Stimulated activated CD8-positive, alpha-beta memory T cell treated with anti-CD3 and anti-CD28 coated beads, Interleukin-15, amount 100 ng/mL, for 48 hours (primary cell): ENCODE measurements at regions not wholly inside any gene's neighbourhood (a gene's known extent, or its start where the extent isn't known, plus 50 kb on each side); places are given as distances from the start of the nearest gene placed in this dataset.

Source experiments
- DNase-seq, 2 donors: peaks; one replicate each; pipeline ENCODE4 v3.0.0-alpha.2; 2020; ENCODE audit warnings: low read depth in 2 of 2

DNA sequence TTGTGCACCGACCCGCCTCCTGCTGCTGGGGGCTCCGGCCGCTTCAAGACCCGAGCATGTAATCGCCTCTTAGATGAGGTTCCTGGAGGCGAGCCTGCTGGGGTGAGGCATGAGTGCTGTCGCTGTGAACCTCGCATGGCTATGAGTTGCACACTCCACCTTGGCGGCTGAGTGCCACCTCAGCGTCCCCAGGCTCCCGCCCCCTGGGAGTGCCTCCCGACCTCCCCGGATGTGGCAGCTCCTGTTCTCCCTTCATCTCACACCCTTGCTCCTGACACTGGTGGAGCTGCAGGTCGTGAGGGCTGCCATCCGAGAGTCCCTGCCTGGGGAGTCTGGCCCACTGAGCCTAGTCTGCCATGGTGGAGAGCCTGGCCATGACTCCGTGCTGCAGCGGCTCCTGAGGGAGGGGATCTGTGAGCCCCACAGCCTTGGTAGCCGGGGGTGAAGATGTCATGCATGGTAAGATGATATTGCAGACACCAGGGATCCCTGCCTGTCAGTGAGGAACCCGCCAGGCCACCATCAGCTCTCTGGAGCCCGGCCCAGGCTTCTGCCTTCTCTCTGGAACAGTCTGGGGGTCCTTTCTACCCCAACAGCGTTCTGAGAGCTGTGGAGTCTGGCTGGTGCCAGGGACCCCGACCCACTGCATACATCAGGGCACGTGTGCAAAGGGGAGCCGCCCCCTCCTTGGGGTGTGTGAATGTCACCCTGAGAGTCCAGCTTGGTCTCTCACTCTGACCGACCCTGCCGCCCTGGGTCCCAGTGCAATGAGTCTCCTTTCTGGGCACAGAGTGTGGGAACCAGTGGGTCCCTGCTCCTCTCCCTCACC, 61.6 kb upstream of the HS6ST1 start:
- no peak for DNase-seq

DNA sequence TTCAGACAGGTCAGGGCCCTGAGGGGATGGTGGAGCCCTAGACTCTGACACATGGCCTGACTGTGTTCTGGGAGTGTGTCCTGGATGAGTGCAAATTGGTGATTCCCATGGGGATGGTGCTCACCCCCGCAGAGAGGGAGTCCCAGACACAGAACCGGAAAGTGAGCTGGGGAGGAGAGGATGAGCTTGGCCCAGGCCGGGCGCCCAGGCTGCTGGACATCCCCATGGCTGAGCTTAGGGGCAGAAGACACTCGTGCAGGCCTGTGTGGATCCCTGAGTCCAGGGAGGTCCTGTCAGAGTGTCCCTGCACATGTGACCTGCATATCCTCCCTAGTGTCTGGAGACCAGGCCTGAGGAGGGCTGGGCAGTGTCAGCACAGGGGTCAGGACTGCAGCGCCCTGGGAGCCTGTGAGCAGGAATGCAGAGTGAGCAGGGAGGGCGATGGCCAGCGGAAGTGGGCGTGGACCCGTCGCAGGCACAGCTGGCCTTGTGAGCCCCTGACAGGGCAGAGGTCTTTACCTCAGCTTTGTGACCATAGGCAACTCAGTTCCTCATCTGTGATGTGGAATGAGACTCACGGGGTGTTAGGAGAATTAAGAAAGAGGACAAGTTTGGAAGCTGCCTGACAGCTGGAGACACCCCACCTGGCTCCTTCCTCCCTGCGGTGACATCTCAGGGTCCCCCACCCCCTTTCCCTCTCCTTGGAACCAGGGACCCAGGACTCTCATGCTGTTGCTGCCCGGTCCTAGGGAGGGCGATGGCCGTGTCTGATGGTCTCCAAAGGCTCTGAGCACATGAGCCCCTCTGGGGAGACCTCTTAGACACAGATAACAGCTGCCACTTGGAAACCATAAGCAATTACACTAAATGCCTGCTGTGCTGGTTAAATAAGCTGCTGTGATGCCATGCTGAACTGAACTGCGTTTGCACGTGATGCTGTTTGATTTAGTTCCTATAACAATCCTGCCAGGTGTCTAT, 62.6 kb upstream of the HS6ST1 start:
- no peak for DNase-seq

DNA sequence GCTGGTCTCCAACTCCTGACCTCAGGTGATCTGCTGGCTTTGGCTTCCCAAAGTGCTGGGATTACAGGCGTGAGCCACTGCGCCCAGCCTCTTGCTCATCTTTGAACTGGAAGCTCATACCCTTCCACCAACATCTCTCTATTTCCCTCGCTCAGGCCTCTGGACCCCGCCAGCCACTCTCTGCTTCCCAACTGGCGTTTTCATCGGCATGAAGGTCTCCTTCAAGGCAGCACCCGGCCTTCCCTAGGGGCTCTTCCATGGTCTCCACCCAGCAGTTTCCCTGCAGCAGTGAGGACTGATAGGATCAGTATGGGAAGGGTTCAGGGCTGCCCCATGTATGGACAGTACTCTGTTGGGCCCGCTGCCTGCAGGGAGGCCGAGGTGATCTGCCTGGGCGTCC, 65.8 kb upstream of the HS6ST1 start:
- no peak for DNase-seq

DNA sequence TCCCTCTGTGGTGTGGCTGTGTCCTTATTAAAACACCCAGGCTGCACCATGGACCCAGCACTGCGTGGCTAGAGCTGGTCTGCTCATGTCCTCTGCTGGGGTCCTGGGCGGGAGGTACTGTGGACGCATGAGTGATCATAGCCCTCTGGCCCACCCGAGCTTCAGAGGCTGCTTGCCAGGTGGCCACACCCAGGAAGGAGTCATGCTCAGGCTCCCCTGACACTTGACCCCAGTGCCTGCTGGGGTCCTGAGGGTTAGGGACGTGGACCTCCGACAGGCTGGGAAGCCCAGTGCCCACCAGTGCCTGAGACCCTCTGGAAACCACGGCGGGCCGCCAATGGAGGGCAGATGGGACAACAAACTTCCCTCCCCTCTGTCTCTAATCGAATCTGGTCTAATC, 66.3 kb upstream of the HS6ST1 start:
- DNase-seq = no peak

DNA sequence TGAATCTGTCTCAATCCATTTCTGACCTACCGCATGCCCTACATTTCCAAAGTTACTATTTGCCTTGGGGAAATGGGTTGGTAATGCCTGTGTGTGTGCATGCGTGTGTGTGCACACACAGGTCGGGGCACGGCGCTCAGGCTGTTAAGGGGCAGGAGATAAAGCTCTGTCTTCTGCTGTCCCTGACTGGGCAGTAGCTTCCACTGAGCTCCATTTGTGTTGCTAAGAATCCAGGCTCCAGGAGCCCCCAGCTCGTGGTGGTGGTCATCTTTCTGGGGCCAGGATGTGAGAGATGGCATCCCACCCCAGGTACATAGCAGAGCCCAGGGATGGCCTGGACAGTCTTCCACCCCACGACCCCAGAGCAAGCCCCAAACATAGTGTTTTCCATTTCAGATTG, 66.7 kb upstream of the HS6ST1 start:
- no peak for DNase-seq

DNA sequence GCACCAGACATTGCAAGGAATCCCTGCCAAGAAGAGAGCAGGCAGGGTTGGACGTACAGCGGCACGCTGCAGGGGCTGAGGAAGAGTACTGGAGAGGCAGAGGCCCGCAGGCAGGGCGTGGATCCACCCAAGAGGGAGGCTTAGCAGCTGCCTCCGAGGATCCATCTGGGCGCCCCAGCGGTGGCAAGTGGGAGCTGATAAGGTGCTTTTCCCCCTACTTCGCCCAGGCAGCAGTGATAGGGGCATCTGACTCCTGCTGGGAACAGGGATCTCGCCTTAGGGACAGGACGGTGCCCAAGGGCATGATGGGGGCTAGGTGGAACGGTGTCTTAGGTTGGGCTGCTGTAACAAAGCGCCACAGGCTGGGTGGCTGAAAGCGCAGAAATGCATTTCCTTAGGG, 67.4 kb upstream of the HS6ST1 start:
- DNase-seq = no peak

DNA sequence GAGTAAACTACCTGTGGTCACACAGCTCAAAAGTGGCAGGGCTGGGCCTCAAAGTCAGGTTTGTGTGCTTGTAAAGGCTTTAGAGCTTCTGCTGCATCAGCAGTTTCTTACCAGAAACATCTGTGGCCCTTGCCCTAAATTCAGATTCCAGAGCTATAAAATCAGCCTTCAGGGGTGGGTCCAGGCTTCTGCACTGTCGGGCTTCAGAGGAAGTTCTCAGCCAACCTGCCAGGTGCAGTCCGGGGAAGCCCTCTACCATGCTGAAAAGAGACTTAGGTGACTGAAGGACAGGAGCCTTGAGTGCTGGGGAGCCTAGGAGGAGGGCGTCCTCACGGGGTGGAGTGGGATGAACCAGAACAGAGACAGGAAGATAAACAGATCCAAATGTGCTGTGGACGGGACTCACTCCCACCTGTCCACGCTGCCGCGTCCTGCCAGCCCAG, 69.9 kb upstream of the HS6ST1 start:
- no peak for DNase-seq

DNA sequence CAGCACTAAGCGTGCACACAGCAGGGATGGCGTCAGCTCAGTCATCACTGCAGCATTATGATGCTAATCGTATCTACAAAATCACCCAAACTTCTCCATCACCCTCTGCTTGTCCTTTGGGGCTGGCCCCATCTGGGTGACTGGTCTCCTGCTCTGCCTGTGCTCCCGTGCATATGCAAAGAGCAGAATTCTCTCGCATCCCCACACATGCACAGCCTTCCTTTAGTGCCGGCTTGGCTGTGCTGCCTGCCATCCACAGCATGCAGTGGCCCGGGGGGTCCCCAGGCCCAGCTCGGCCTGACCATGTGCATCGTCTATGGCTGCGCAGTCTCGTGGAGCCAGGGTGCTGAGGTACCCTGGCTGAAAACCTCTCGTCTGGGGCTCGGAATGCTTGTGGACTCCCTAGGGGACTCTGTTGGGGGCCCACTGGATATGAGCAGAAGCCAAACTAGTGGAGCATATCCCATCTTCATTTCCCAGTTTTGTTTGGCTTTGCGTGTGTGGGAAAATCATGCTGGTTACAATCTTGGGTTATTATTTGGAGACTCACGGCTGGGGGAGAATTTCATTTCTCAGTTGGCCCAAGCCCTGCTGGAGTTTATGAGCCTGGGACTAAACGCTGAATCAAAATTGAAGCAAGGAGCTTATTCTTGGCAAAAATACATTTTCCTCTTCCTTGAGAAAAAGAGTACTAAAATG, 70.9 kb upstream of the HS6ST1 start:
- DNase-seq = no peak

DNA sequence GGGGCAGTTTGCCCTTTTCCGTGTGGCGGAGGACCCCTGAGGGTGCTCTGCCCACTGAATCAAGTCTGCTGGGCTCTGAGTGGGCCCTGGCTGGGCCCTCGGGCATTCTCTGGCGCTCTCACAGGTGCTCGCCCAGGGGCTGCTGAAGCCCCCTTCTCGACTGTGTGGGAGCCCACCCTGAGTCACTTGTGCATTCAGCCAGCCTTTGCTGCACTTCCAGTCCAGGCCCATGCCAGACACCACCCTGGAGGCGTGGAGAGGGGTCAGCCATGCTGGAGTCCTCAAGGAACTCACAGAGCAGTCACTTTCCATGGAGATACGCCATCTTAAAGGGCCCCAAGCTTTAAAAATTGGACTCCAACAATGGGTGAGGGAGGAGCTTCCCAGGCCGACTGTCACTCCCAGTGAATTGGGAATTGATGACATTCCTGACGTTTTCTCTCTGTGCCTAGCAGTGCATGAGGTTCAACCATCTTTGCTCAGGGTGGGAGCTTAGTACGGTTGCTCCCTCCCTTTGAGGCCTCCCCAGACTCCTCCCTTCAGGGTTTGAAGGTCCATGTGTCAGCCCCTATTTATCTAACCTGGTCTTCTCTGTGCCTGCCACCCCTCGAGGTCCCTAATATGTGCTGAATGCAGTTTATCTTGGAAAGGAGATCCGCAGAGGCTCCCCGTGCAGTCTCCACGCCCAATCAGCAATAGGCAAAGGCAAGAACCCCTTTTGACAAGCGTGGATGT, 71.8 kb upstream of the HS6ST1 start:
- DNase-seq = no peak

DNA sequence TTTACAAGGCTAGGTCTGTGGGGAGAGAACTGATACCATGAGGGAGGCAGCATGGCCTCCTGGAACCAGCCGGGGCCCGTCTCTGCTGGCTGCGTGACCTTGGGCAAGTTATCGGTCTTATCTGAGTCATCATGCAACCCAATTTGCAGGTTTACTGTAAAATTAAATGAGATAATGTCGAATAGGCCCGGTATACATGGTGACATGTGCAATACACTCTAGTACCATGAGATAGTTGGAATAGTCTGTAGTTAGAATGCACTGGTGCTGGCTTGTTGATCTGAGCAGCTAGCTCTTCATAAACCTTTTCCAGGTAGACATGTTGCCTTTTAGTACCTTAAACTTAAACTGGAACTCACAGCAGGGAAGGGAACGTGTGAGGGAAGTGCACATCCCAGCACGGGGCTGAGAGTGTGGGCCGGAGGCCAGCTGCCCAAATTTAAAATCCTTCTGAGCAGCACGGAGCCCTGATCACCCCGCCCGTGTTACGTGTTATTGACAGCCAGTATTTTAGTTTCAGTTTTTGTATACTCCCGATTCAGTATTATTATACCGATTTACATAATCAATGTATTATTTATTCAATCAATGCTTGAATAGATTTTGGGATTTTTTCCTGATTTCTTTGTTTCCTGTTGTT, 72.4 kb upstream of the HS6ST1 start:
- no peak for DNase-seq

DNA sequence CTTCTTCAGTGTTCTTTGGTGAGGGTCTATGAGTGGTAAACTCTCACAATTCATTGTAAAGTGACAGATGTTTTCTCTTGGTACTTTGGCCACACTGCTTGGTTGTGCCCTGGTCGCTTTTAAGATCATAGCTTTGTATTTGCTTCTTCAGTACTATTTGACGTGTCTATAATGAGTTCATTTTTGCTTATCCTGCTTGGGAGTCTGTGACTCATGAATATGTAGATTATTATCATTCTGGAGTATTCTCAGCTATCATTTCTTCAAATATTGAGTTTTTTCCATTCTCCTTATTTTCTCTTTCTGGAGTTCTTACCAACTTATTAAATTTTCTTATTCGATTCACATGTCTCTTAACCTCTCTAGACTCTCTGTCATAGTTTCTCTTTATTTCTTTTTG, 73.0 kb upstream of the HS6ST1 start:
- DNase-seq = no peak

DNA sequence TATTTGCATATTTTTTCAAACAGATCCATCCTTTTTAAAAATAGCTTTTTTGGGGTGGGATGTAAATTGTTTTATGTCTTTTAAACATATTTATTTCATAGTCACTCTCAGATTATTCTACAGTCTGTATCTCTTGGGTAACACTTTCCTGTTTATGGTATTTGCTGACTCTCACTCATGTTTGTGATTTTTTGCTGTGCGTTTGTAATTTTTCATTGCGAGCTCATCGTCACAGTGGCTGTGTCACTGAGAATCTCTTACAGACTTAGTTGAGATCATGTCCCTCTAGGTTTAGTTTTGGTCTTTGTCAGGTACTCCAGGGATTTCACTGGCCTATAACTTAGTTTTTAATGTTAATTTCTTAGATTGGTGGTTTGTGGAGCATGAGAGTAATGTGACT, 73.5 kb upstream of the HS6ST1 start:
- DNase-seq = no peak

DNA sequence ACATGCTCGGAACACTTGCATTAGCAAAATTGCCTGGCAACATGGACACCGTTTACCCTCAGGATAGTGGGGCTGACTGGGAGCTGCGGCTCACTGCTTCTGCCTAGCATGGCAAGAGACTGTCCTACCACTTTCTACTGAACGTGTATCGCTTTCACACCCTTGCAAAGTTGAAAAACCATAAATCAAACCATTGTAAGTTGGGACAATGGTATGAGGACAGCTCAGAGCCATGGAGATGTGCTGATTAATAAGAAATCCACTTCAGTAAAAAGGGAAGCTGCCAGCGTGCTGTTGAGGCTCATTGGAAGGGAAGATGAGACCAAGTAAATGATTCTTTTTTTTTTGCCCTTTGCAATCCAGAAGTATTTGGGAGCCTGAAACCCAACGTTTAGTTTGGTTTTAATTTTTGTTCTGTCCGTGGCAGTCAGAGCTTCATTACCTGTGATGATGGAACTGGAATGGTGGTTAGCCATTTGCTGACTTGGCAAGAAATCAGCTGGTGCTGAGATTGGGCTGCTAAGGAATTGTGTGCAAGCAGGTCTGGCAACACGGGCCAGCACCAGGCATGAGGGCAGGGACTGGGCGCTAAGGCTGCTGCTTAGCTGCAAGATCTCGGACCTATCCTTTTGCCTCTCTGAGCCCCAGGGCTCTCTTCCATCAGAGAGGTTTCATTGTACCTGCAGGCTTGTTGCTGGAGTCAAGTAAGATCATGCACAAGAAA, 75.5 kb upstream of the HS6ST1 start:
- DNase-seq = no peak

DNA sequence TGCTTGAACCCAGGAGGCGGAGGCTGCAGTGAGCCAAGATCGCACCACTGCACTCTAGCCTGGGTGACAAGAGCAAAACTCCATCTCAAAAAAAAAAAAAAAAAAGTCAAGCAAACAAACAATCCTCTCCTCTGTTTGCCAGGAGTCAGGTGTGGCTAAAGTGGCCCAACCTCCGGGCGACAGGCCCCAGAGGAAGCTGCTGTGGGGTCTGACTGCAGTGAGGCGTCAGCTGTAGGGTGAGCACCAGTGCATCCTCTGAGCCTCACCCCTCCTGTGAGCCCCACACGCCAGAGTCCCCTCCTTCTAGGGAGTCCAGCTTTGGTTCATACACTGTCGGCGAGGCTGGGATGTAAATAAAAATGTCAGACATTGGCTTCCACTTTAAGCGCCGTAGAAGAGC, 76.5 kb upstream of the HS6ST1 start:
- no peak for DNase-seq

DNA sequence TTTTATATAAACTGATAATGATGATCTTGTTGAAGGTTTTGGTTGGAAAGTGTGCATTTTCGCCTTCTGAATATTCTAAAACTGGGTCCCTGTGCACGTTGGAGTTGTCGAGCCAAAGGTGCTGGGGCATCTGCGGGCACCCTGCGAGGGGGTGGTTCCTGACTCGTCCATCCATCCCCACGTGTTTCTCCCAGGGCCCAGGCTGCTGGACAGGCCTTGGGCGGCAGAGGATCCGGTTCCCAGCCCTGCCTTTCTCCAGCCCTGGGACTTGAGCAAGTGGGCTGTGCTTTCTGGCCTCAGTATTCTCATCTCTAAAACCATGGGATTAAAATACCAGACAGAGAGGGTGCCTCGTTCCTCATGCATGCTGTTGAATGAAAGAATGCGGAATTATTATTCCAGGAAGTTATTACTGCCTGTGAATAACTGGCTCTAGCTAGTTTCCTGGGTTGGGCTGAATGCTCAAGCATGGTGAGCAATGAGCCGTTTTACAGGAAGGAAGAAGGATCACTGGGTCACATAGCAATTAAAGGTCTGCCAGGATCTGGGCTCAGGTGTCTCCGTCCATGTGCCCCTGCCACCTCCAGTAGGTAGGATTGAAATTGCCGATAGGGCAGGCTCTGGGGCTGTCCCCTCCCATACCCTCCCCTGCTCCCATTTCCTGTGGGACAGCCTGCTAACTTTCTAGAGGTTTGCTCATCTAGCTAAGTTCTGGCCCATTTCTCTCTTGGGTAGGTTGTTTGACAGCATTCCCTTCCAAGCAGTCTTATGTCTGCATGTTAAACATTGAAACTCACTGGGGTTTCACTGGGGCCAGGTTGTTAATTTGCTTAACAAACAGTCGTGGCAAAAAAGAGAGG, 77.2 kb upstream of the HS6ST1 start:
- no peak for DNase-seq

DNA sequence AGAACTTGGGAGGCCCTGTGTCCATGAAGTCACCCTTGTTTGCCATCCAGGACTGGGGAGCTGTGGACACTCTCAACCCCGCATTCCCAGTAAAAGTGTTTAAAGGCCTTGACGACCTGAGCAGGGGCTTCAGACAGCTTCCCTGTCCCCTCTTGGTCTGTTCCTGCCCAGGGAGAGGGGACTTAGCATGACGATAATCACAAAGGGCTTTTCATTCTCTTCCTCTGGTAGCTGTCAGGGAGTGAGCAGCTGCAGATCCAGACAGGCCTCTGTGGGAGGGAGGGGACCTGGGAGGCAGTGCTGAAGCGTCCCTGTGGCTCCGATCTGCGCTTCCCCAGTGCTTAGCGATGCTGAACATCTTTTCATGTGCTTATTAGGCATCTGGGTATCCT, 77.8 kb upstream of the HS6ST1 start:
- DNase-seq = no peak

DNA sequence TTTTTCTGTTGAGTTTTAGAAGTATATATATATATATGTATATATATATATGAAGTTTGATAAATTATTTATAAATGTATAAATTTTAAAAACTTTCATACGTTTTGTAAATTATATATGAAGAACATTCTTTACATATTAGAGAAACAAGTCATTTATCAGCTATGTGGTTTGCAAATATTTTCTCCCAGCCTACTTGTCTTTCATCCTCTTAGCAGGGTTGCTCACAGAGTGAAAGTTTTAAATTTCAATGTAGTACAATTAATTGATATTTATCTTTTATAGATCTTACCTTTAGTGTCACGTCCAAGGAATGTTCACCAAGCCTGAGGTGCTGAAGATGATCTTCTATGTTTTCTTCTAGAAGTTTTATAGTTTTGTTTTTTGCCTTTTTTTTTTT, 78.3 kb upstream of the HS6ST1 start:
- no peak for DNase-seq

DNA sequence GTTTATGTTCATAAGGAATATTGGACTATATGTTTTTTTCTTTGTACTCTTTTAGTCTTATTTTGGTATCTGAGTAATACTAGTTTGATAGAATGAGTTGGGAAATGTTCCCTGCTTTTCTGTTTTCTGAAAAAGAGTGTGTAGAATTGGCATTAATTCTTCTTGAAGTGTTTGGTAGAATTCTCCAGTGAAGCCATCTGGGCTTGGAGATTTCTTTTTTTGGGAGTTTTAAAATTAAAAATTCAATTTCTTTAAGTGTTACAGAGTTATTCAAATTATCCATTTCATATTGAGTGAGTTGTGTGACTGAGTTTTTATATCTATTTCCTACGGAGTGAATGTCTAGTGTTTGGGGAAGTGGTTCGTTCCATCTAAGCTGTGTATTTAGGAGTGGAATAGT, 80.6 kb upstream of the HS6ST1 start:
- no peak for DNase-seq

DNA sequence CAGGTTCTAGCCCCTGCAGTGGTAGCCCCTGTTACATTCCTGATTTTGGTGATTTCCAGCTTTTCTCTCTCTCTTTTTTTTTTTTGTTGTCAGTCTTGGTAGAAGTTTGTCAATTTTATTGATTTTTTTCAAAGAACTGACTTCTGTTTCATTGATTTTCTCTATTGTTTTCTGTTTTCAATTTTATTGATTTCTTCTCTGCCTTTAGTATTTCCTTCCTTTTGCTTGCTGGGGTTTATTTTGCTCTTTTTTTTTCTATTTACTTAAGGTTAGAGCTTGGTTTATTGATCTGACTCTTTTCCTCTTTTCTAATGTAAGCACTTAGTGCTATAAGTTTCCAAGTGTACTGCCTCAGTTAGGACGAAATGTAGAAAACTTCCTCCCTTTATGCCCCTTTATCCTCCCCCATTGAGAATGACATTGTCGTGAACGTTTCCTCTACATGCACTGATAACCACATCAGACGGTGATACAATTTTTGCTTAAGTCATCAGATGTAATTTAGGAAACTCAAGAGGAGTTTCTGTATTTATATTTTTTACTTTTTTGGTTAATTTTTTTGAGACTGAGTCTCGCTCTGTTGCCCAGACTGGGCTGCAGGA, 81.1 kb upstream of the HS6ST1 start:
- no peak for DNase-seq
